T-cell (primary cell): ENCODE measurements at regions not wholly inside any gene's neighbourhood (a gene's known extent, or its start where the extent isn't known, plus 50 kb on each side); places are given as distances from the start of the nearest gene placed in this dataset.
"Not testable (repeated sequence)": the region's sequence is repeated elsewhere in the genome, so short reads cannot be mapped to it uniquely, and the experiment has no call there.

ENCODE experiments used
- ATAC-seq, 4 experiments: fragments of 200-7000 bp in 3 of 4; fragments of 150-1000 bp in 1 of 4; cut with Tn5 transposase; replicated peaks in 1 of 4; 1 replicate in 3 of 4; 2 replicates in 1 of 4; pipeline ENCODE4 v1.10.0; 2021; ENCODE audit warnings: moderate library complexity in 3 of 4, mild to moderate bottlenecking in 2 of 4, moderate number of reproducible peaks in 1 of 4
- CTCF ChIA-PET, 2 donors: fragments of 300-600 bp; sonication (Branson Sonifier 250); formaldehyde crosslinking; loops; one replicate each; lab custom pipeline; 2022; ENCODE audit warnings: antibody characterized with exemption in 2 of 2; lab: Charles Lee
- POLR2A ChIA-PET, 2 donors: fragments of 300-600 bp; sonication (Branson Sonifier 250); formaldehyde crosslinking; loops; one replicate each; lab custom pipeline; 2022; ENCODE audit warnings: antibody characterized with exemption in 2 of 2; lab: Charles Lee
- DNase-seq, 35 experiments: peaks; one replicate each; pipeline versions ENCODE4 v3.0.0 to v3.0.0-alpha.2; 2013 to 2023
- H3K27ac ChIP-seq: one replicate; pipeline ENCODE4 v1.5.1; 2013; ENCODE audit warnings: low read length
- H3K27me3 ChIP-seq, 2 experiments: replicated peaks in 1 of 2; 1 replicate in 1 of 2; 2 replicates in 1 of 2; pipeline versions ENCODE4 v1.6.1 to v1.7.0; 2013; ENCODE audit warnings: low read length in 1 of 2, mixed read lengths in 1 of 2; ENCODE audit not compliant: control insufficient read depth in 2 of 2, insufficient read depth in 2 of 2; ENCODE audit errors: extremely low read depth in 1 of 2
- H3K36me3 ChIP-seq, 2 donors: 1 replicate in 1 of 2; 2 replicates in 1 of 2; pipeline versions ENCODE4 v1.6.1 to v1.7.0; 2013; ENCODE audit warnings: low read length in 1 of 2; ENCODE audit not compliant: control insufficient read depth in 2 of 2, insufficient read depth in 1 of 2; ENCODE audit errors: extremely low read depth in 1 of 2
- H3K4me1 ChIP-seq, 2 experiments: 1 replicate in 1 of 2; 2 replicates in 1 of 2; pipeline versions ENCODE4 v1.6.1 to v1.7.0; 2013; ENCODE audit warnings: low read length in 2 of 2, mixed read lengths in 1 of 2; ENCODE audit not compliant: insufficient read depth in 2 of 2, control insufficient read depth in 1 of 2; ENCODE audit errors: extremely low read depth in 1 of 2
- H3K4me3 ChIP-seq, 2 donors: 1 replicate in 1 of 2; 2 replicates in 1 of 2; pipeline versions ENCODE4 v1.5.1 to v1.7.0; 2013; ENCODE audit warnings: mild to moderate bottlenecking in 2 of 2, low read length in 1 of 2, moderate library complexity in 1 of 2; ENCODE audit not compliant: control insufficient read depth in 1 of 2; ENCODE audit errors: extremely low read depth in 1 of 2
- H3K9me3 ChIP-seq: 2 replicates; pipeline ENCODE4 v1.7.0; 2013
- H3K27ac Mint-ChIP-seq, 2 donors: one replicate each; pipeline ENCODE4 v1.8.0; 2020 to 2021; ENCODE audit warnings: mild to moderate bottlenecking in 2 of 2, mixed read lengths in 2 of 2
- H3K27me3 Mint-ChIP-seq, 2 donors: one replicate each; pipeline ENCODE4 v1.8.0; 2021 to 2022; ENCODE audit warnings: mixed read lengths in 2 of 2
- H3K36me3 Mint-ChIP-seq: one replicate; pipeline ENCODE4 v1.8.0; 2021; ENCODE audit warnings: mixed read lengths
- H3K4me1 Mint-ChIP-seq, 3 donors: one replicate each; pipeline ENCODE4 v1.8.0; 2020 to 2022; ENCODE audit warnings: mixed read lengths in 3 of 3, mild to moderate bottlenecking in 1 of 3
- H3K4me3 Mint-ChIP-seq, 3 donors: one replicate each; pipeline ENCODE4 v1.8.0; 2020 to 2022; ENCODE audit warnings: mild to moderate bottlenecking in 3 of 3, mixed read lengths in 3 of 3, moderate library complexity in 3 of 3
- H3K9me3 Mint-ChIP-seq, 3 donors: one replicate each; pipeline ENCODE4 v1.8.0; 2020 to 2022; ENCODE audit warnings: mixed read lengths in 3 of 3
- WGBS: methylation state at CpG from one replicate; pipeline ENCODE4 v1.1.5; 2013; ENCODE audit warnings: missing lambda C conversion rate; ENCODE audit not compliant: insufficient coverage; 5-methylcytosine and 5-hydroxymethylcytosine counted together

DNA sequence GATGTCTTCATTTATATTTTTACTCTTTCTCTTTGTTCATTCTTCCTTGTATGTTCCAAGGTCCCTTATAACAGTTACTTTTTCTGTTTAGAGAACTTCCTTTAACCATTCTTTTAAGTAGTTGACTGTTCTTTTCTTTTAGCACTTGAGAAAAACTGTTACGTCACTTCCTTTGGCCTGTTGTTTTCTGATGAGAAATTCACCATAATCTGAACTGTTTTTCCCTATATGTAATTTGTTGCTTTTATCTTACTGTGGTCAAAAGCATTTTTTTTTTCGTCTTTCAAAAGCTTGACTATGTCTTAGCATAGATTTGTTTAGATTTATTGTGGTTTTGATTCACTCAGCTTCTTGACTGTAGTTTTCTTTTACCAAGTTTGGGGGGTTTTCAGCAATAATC lies 1660.3 kb upstream of the PCDH10 start:
- no CpG with 5 or more reads among the region's 2 CpGs for WGBS
- Histone ChIP-seq H3K4me1 (no peaks in the 10 kb centered on the region), H3K9me3 (no peaks in the 10 kb centered on the region), H3K27ac (no peak overlapping the region), H3K36me3 (no peaks in the 10 kb centered on the region), H3K4me3 (no peak overlapping the region), H3K27me3 (no peaks in the 10 kb centered on the region)
- DNase-seq (no peak), ATAC-seq (no peak)
- Mint-ChIP-seq H3K36me3 (no peaks in the 10 kb centered on the region), H3K9me3 (peaks cover 0 to 21% (median 3%) of the 10 kb centered on the region in 3 donors), H3K27me3 (no peaks in the 10 kb centered on the region), H3K4me3 (no peak overlapping the region), H3K27ac (no peak overlapping the region), H3K4me1 (no peaks in the 10 kb centered on the region)
- CTCF ChIA-PET = no interaction called here
- POLR2A ChIA-PET = no interaction called here

DNA sequence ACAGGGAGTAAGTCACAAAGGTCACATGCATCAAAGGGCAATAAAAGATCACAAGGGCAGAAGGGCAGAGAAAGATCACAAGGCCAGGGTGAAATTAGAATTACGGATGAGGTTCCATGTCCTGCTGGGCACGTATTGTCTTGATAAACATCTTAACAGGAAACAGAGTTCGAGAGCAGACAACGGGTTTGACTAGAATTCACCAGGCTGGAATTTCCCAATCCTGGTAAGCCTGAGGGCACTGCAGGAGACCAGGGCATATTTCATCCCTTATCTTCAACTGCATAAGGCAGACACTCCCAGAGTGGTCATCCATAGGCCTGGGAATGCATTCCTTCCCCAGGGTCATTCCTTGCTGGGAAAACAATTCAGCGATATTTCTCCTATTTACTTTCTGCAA lies 1652.9 kb upstream of the PCDH10 start:
- H3K4me3 Mint-ChIP-seq, H3K27ac ChIP-seq, H3K27ac Mint-ChIP-seq, H3K4me1 ChIP-seq, H3K36me3 ChIP-seq, POLR2A ChIA-PET, H3K4me3 ChIP-seq, H3K4me1 Mint-ChIP-seq, H3K27me3 Mint-ChIP-seq, DNase-seq, ATAC-seq, H3K36me3 Mint-ChIP-seq, H3K9me3 ChIP-seq, CTCF ChIA-PET, H3K27me3 ChIP-seq: not testable (repeated sequence)
- WGBS = 85% methylated on average over 5 of the region's 5 CpGs
- H3K9me3 Mint-ChIP-seq = peaks cover 0 to 12% (median 7%) of the 10 kb centered on the region in 3 donors

DNA sequence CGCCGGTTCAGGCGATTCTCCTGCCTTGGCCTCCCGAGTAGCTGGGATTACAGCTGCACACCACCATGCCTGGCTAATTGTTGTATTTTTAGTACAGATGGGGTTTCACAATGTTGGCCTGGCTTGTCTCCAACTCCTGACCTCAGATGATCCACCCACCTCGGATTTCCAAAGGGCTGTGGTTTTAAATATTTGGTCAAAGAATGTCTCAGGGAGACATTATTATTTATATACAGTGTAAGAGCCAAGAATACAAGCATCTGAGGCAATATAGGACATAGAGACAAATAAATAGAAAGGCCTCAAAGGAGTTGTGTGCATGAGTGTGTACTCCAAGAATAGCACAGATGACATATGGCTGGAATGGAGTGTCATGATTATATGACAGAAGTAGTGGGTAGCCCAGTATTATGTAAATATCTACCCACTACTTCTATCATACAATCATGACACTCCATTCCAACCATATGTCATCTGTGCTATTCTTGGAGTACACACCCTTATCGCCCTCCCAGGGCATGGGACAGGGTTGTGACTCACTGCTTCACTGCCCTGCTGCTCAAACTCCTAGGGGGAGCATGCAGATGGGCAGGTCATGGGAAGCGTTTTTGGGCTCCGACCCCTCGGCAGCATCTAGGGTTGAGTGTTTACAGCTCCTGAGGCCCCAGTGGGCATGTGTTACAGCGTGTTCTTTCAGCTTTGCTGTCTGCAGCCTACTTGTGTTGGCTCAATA lies 1649.8 kb upstream of the PCDH10 start:
- CTCF ChIA-PET = no interaction called here
- Mint-ChIP-seq H3K27ac (no peak overlapping the region), H3K4me3 (no peak overlapping the region), H3K27me3 (no peaks in the 10 kb centered on the region), H3K9me3 (peaks cover 0 to 15% (median 9%) of the 10 kb centered on the region in 3 donors), H3K4me1 (no peaks in the 10 kb centered on the region), H3K36me3 (no peaks in the 10 kb centered on the region)
- 74% methylated on average over 8 of the region's 10 CpGs for WGBS
- no peak for DNase-seq
- no peaks in the 10 kb centered on the region for H3K36me3 ChIP-seq
- H3K4me1 ChIP-seq = no peaks in the 10 kb centered on the region
- no peak overlapping the region for H3K4me3 ChIP-seq
- no peaks in the 10 kb centered on the region for H3K27me3 ChIP-seq
- no peak overlapping the region for H3K27ac ChIP-seq
- H3K9me3 ChIP-seq = no peaks in the 10 kb centered on the region
- POLR2A ChIA-PET = no interaction called here
- ATAC-seq = no peak

DNA sequence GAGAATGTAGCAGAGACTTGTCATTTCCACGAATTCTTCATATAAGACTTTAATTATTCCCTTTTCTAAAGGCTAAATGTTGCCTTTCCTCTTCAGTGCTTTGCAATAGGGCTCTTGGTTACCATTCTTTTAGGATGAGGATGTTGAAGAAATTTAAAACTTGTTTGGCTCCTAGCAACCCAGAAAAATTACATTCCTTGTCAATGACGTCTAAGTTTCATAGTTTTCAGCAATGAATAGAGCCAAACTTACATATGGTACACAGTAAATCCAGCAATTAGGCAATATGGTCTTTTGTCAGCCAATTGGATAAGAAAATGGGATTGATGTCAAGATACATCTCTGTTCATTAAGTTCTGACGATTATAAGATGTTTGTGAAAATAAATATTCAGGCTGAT lies 1639.6 kb upstream of the PCDH10 start:
- H3K27ac Mint-ChIP-seq = no peak overlapping the region
- CTCF ChIA-PET = no interaction called here
- Histone ChIP-seq H3K27me3 (no peaks in the 10 kb centered on the region), H3K4me1 (no peaks in the 10 kb centered on the region), H3K9me3 (no peaks in the 10 kb centered on the region), H3K4me3 (no peak overlapping the region), H3K27ac (no peak overlapping the region), H3K36me3 (no peaks in the 10 kb centered on the region)
- peaks cover 0 to 4% (median 3%) of the 10 kb centered on the region in 3 donors for H3K9me3 Mint-ChIP-seq
- WGBS = no CpG with 5 or more reads among the region's 3 CpGs
- no peaks in the 10 kb centered on the region for H3K4me1 Mint-ChIP-seq
- no peak for ATAC-seq
- no peak overlapping the region for H3K4me3 Mint-ChIP-seq
- POLR2A ChIA-PET = no interaction called here
- H3K36me3 Mint-ChIP-seq = no peaks in the 10 kb centered on the region
- no peaks in the 10 kb centered on the region for H3K27me3 Mint-ChIP-seq
- DNase-seq = no peak

DNA sequence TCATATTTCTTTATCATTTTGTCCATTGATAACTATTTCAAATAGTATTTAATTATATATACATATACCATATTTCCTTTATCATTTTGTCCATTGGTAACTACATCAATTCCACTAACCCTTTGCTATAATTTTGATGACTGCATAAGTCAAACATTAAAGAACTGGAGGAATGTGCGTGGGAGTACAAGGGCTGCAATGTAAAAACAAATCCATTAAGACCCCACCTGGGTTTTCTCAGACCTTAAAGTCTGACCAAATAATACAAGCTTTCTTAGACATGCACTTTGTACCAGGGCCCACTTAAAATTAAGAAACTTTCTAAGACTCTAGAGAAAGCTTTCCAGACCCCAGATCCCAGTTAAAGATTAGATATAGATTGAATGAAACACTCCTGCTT lies 1622.4 kb upstream of the PCDH10 start:
- Mint-ChIP-seq H3K36me3 (no peaks in the 10 kb centered on the region), H3K4me1 (no peaks in the 10 kb centered on the region), H3K27ac (no peak overlapping the region), H3K9me3 (peaks cover 8 to 13% (median 8%) of the 10 kb centered on the region in 3 donors), H3K4me3 (no peak overlapping the region), H3K27me3 (no peaks in the 10 kb centered on the region)
- POLR2A ChIA-PET = no interaction called here
- ATAC-seq (no peak), DNase-seq (no peak)
- Histone ChIP-seq H3K4me3 (no peak overlapping the region), H3K27me3 (no peaks in the 10 kb centered on the region), H3K27ac (no peak overlapping the region), H3K36me3 (no peaks in the 10 kb centered on the region), H3K4me1 (no peaks in the 10 kb centered on the region), H3K9me3 (no peaks in the 10 kb centered on the region)
- CTCF ChIA-PET = no interaction called here
- no CpG with 5 or more reads among the region's 1 CpG for WGBS

DNA sequence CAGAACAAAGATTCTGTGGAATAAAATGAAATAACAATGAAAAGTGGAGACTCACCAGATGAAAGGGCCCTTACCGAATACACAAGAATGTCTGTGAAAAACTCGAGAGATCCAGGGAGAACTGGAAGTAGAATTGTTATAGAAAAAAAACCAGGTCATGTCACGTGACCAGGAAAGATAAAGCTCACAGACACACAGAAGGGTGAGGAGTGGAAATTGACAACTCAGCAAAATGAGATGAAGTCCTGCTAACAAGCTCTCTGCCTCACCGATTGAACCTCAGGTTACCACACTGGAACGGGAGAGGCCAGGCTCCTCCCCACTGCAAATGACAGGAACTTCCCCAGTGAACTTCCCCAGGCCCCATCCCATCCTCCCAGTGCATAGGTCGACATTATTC lies 1618.0 kb upstream of the PCDH10 start:
- DNase-seq (no peak), ATAC-seq (no peak)
- Mint-ChIP-seq H3K27me3 (no peaks in the 10 kb centered on the region), H3K9me3 (peaks cover 1 to 7% (median 6%) of the 10 kb centered on the region in 3 donors), H3K27ac (no peak overlapping the region), H3K4me3 (no peak overlapping the region), H3K4me1 (no peaks in the 10 kb centered on the region), H3K36me3 (no peaks in the 10 kb centered on the region)
- Histone ChIP-seq H3K4me1 (no peaks in the 10 kb centered on the region), H3K27me3 (no peaks in the 10 kb centered on the region), H3K27ac (no peak overlapping the region), H3K4me3 (no peak overlapping the region), H3K9me3 (no peaks in the 10 kb centered on the region), H3K36me3 (no peaks in the 10 kb centered on the region)
- 100% methylated on average over 1 of the region's 6 CpGs for WGBS
- ChIA-PET POLR2A (no interaction called here), CTCF (no interaction called here)
